ENCODE measurements at regions not wholly inside any gene's neighbourhood (a gene's known extent, or its start where the extent isn't known, plus 50 kb on each side); places are given as distances from the start of the nearest gene placed in this dataset.

GRCh38 chr4:128517096-128517738 lies 229.6 kb upstream of the PGRMC2 start:
- H3K4me1 ChIP-seq (ENCODE audit: control insufficient read depth, insufficient read depth, low read length), result peaks cover 3% of the 10 kb centered on the region; the same call in 1 of the 2 replicates

More at GRCh38 chr4:128517096-128517738, 229.6 kb upstream of the PGRMC2 start:
- intact Hi-C loops (cut with micrococcal nuclease; ENCODE audit: unreplicated experiment) (no loop called here), in situ Hi-C loops (cut with HindIII; ENCODE audit: low pct_unique_long_range_greater_than_20kb, low sequenced_read_pairs) (no loop called here)
- Histone ChIP-seq H3K27ac (ENCODE audit: low read length) (peak overlapping the region; percentile 81), H3K4me3 (ENCODE audit: low read depth in 2 of 2, low read length in 2 of 2) (no peak overlapping the region), H3K27me3 (ENCODE audit: control insufficient read depth, insufficient read depth, low read length) (no peaks in the 10 kb centered on the region), H3K36me3 (ENCODE audit: control insufficient read depth, insufficient read depth, low read length) (no peaks in the 10 kb centered on the region), H3K9me3 (ENCODE audit: control insufficient read depth, insufficient read depth, low read depth, low read length) (no peaks in the 10 kb centered on the region)
- DNase-seq (ENCODE audit: low read depth, low spot score) (no peak), ATAC-seq (peak; percentile 35)
- POLR2A ChIA-PET, result no interaction called here
- CTCF ChIA-PET, result interaction anchor here (0.6 kb wide), 1 partner anchor 64 kb away, joined by 3 read pairs; no protein-coding TSS in a partner anchor
- no TSS peak for BruUV-seq (replicated peaks)
- no peak for TF ChIP-seq SIN3A (IDR thresholded peaks at IDR 0.05; ENCODE audit: borderline replicate concordance, insufficient read depth, low read depth, low read length)
- no peak for TF ChIP-seq POLR2AphosphoS5 (IDR thresholded peaks at IDR 0.05; ENCODE audit: low read depth, low read length)
- TF ChIP-seq TCF7L2 (IDR thresholded peaks at IDR 0.05; ENCODE audit: low read depth, low read length), result no peak
- TF ChIP-seq CTCF (IDR thresholded peaks at IDR 0.05), result no peak
- TF ChIP-seq REST (IDR thresholded peaks at IDR 0.05; ENCODE audit: insufficient read depth in 1 of 2, low read depth in 2 of 2, low read length in 1 of 2), result no peak
